ENCODE measurements at regions not wholly inside any gene's neighbourhood (a gene's known extent, or its start where the extent isn't known, plus 50 kb on each side); places are given as distances from the start of the nearest gene placed in this dataset.

- Mint-ChIP-seq H3K4me1 (ENCODE audit: low read depth, unreplicated experiment) (no peaks in the 10 kb centered on the region), H3K4me3 (ENCODE audit: unreplicated experiment) (no peak overlapping the region), H3K27me3 (ENCODE audit: unreplicated experiment) (no peaks in the 10 kb centered on the region), H3K9me3 (ENCODE audit: unreplicated experiment) (no peaks in the 10 kb centered on the region), H3K36me3 (ENCODE audit: unreplicated experiment) (no peaks in the 10 kb centered on the region), H3K27ac (ENCODE audit: unreplicated experiment) (no peak overlapping the region)
- no peak for DNase-seq
- no peak for TF ChIP-seq CTCF (IDR thresholded peaks at IDR 0.05; ENCODE audit: partially characterized antibody, unreplicated experiment)
These were observed 1017.3 kb upstream of the EPHA6 start for GRCh38 chr3:95797081-95797480.

GRCh38 chr3:95798628-95799027 lies 1015.8 kb upstream of the EPHA6 start:
- Mint-ChIP-seq H3K27me3 (ENCODE audit: unreplicated experiment) (no peaks in the 10 kb centered on the region), H3K4me3 (ENCODE audit: unreplicated experiment) (no peak overlapping the region), H3K36me3 (ENCODE audit: unreplicated experiment) (no peaks in the 10 kb centered on the region), H3K4me1 (ENCODE audit: low read depth, unreplicated experiment) (no peaks in the 10 kb centered on the region), H3K9me3 (ENCODE audit: unreplicated experiment) (no peaks in the 10 kb centered on the region), H3K27ac (ENCODE audit: unreplicated experiment) (no peak overlapping the region)
- no peak for TF ChIP-seq CTCF (IDR thresholded peaks at IDR 0.05; ENCODE audit: partially characterized antibody, unreplicated experiment)
- no peak for DNase-seq

GRCh38 chr3:95810462-95810861 lies 1003.9 kb upstream of the EPHA6 start:
- Mint-ChIP-seq H3K9me3 (ENCODE audit: unreplicated experiment) (peaks cover 2% of the 10 kb centered on the region), H3K27ac (ENCODE audit: unreplicated experiment) (no peak overlapping the region), H3K4me1 (ENCODE audit: low read depth, unreplicated experiment) (peaks cover 14% of the 10 kb centered on the region), H3K36me3 (ENCODE audit: unreplicated experiment) (no peaks in the 10 kb centered on the region), H3K4me3 (ENCODE audit: unreplicated experiment) (no peak overlapping the region), H3K27me3 (ENCODE audit: unreplicated experiment) (no peaks in the 10 kb centered on the region)
- no peak for DNase-seq
- TF ChIP-seq CTCF (IDR thresholded peaks at IDR 0.05; ENCODE audit: partially characterized antibody, unreplicated experiment): no peak

- Mint-ChIP-seq H3K4me3 (ENCODE audit: unreplicated experiment) (no peak overlapping the region), H3K9me3 (ENCODE audit: unreplicated experiment) (no peaks in the 10 kb centered on the region), H3K27ac (ENCODE audit: unreplicated experiment) (no peak overlapping the region), H3K27me3 (ENCODE audit: unreplicated experiment) (no peaks in the 10 kb centered on the region), H3K4me1 (ENCODE audit: low read depth, unreplicated experiment) (peaks cover 4% of the 10 kb centered on the region), H3K36me3 (ENCODE audit: unreplicated experiment) (no peaks in the 10 kb centered on the region)
- no peak for DNase-seq
- no peak for TF ChIP-seq CTCF (IDR thresholded peaks at IDR 0.05; ENCODE audit: partially characterized antibody, unreplicated experiment)
These were observed 1001.1 kb upstream of the EPHA6 start for GRCh38 chr3:95813244-95813643.

GRCh38 chr3:95815828-95816227 lies 998.6 kb upstream of the EPHA6 start:
- Mint-ChIP-seq H3K27ac (ENCODE audit: unreplicated experiment) (no peak overlapping the region), H3K4me1 (ENCODE audit: low read depth, unreplicated experiment) (peaks cover 4% of the 10 kb centered on the region), H3K9me3 (ENCODE audit: unreplicated experiment) (no peaks in the 10 kb centered on the region), H3K36me3 (ENCODE audit: unreplicated experiment) (no peaks in the 10 kb centered on the region), H3K4me3 (ENCODE audit: unreplicated experiment) (no peak overlapping the region), H3K27me3 (ENCODE audit: unreplicated experiment) (no peaks in the 10 kb centered on the region)
- no peak for TF ChIP-seq CTCF (IDR thresholded peaks at IDR 0.05; ENCODE audit: partially characterized antibody, unreplicated experiment)
- no peak for DNase-seq

Data from glutamatergic neuron (in vitro differentiated cells).